ENCODE measurements at regions not wholly inside any gene's neighbourhood (a gene's known extent, or its start where the extent isn't known, plus 50 kb on each side); places are given as distances from the start of the nearest gene placed in this dataset.

- ChIA-PET CTCF (no interaction called here), POLR2A (no interaction called here)
- intact Hi-C loops (cut with micrococcal nuclease; ENCODE audit: unreplicated experiment): no loop called here
Observed at GRCh38 chr5:20353499-20353898, 365.5 kb upstream of the CDH18 start.

GRCh38 chr5:20351849-20352248 lies 363.8 kb upstream of the CDH18 start:
- CTCF ChIA-PET: no interaction called here
- H3K4me1 Mint-ChIP-seq (ENCODE audit: low read depth, unreplicated experiment): no peaks in the 10 kb centered on the region
- H3K27me3 ChIP-seq (replicated peaks; ENCODE audit: control insufficient read depth, insufficient read depth, low read length): no peaks in the 10 kb centered on the region

More at GRCh38 chr5:20353499-20353898, 365.5 kb upstream of the CDH18 start:
- Mint-ChIP-seq H3K36me3 (ENCODE audit: insufficient read depth, unreplicated experiment) (no peaks in the 10 kb centered on the region), H3K27ac (ENCODE audit: unreplicated experiment) (no peak overlapping the region), H3K4me3 (ENCODE audit: unreplicated experiment) (no peak overlapping the region), H3K4me1 (ENCODE audit: low read depth, unreplicated experiment) (no peaks in the 10 kb centered on the region), H3K27me3 (ENCODE audit: insufficient read depth, unreplicated experiment) (no peaks in the 10 kb centered on the region), H3K9me3 (ENCODE audit: unreplicated experiment) (peaks cover under 1% of the 10 kb centered on the region)
- no peaks in the 10 kb centered on the region for H3K9me3 ChIP-seq
- no TSS peak for BruUV-seq (replicated peaks)
- no peak for DNase-seq
- no peaks in the 10 kb centered on the region for H3K27me3 ChIP-seq (replicated peaks; ENCODE audit: control insufficient read depth, insufficient read depth, low read length)
- H3K4me1 ChIP-seq: no peaks in the 10 kb centered on the region
- no peak overlapping the region for H3K4me3 ChIP-seq (ENCODE audit: low read depth, low read length)
- TF ChIP-seq CTCF (IDR thresholded peaks at IDR 0.05; ENCODE audit: insufficient read depth in 1 of 2, low read depth in 1 of 2, low read length in 1 of 2, severe bottlenecking in 1 of 2, unreplicated experiment in 1 of 2): no peak
- H3K36me3 ChIP-seq (ENCODE audit: control insufficient read depth, insufficient read depth, low read length): no peaks in the 10 kb centered on the region

GRCh38 chr5:20348321-20348720 lies 360.3 kb upstream of the CDH18 start:
- intact Hi-C loops (cut with micrococcal nuclease; ENCODE audit: unreplicated experiment): no loop called here
- BruUV-seq (replicated peaks): no TSS peak
- H3K4me3 Mint-ChIP-seq (ENCODE audit: unreplicated experiment): no peak overlapping the region
- peaks cover 18% of the 10 kb centered on the region for H3K9me3 Mint-ChIP-seq (ENCODE audit: unreplicated experiment)
- ChIA-PET CTCF (no interaction called here), POLR2A (no interaction called here)
- H3K4me1 ChIP-seq: no peaks in the 10 kb centered on the region
- no peak overlapping the region for H3K27ac Mint-ChIP-seq (ENCODE audit: unreplicated experiment)
- DNase-seq: no peak
- H3K4me1 Mint-ChIP-seq (ENCODE audit: low read depth, unreplicated experiment): no peaks in the 10 kb centered on the region
- H3K9me3 ChIP-seq: no peaks in the 10 kb centered on the region
- H3K4me3 ChIP-seq (ENCODE audit: low read depth, low read length): no peak overlapping the region
- H3K36me3 Mint-ChIP-seq (ENCODE audit: insufficient read depth, unreplicated experiment): no peaks in the 10 kb centered on the region
- no peaks in the 10 kb centered on the region for H3K36me3 ChIP-seq (ENCODE audit: control insufficient read depth, insufficient read depth, low read length)
- TF ChIP-seq CTCF (IDR thresholded peaks at IDR 0.05; ENCODE audit: insufficient read depth in 1 of 2, low read depth in 1 of 2, low read length in 1 of 2, severe bottlenecking in 1 of 2, unreplicated experiment in 1 of 2): no peak
- no peaks in the 10 kb centered on the region for H3K27me3 ChIP-seq (replicated peaks; ENCODE audit: control insufficient read depth, insufficient read depth, low read length)
- H3K27me3 Mint-ChIP-seq (ENCODE audit: insufficient read depth, unreplicated experiment): no peaks in the 10 kb centered on the region

More at GRCh38 chr5:20351849-20352248, 363.8 kb upstream of the CDH18 start:
- Mint-ChIP-seq H3K9me3 (ENCODE audit: unreplicated experiment) (peaks cover 17% of the 10 kb centered on the region), H3K36me3 (ENCODE audit: insufficient read depth, unreplicated experiment) (no peaks in the 10 kb centered on the region), H3K27ac (ENCODE audit: unreplicated experiment) (no peak overlapping the region), H3K27me3 (ENCODE audit: insufficient read depth, unreplicated experiment) (no peaks in the 10 kb centered on the region), H3K4me3 (ENCODE audit: unreplicated experiment) (no peak overlapping the region)
- H3K9me3 ChIP-seq: no peaks in the 10 kb centered on the region
- intact Hi-C loops (cut with micrococcal nuclease; ENCODE audit: unreplicated experiment): no loop called here
- no peaks in the 10 kb centered on the region for H3K4me1 ChIP-seq
- no peak overlapping the region for H3K4me3 ChIP-seq (ENCODE audit: low read depth, low read length)
- no peak for TF ChIP-seq CTCF (IDR thresholded peaks at IDR 0.05; ENCODE audit: insufficient read depth in 1 of 2, low read depth in 1 of 2, low read length in 1 of 2, severe bottlenecking in 1 of 2, unreplicated experiment in 1 of 2)
- no TSS peak for BruUV-seq (replicated peaks)
- H3K36me3 ChIP-seq (ENCODE audit: control insufficient read depth, insufficient read depth, low read length): no peaks in the 10 kb centered on the region
- no peak for DNase-seq
- POLR2A ChIA-PET: no interaction called here

All from Caco-2 (cell line).